Trophoblast cell (in vitro differentiated cells and primary cell): ENCODE measurements at regions not wholly inside any gene's neighbourhood (a gene's known extent, or its start where the extent isn't known, plus 50 kb on each side); places are given as distances from the start of the nearest gene placed in this dataset.

Experiments
- DNase-seq, 2 donors: peaks; one replicate each; pipeline ENCODE4 v3.0.0-alpha.2; 2016
- H2AFZ ChIP-seq: 2 replicates; pipeline ENCODE4 v1.6.1; 2013; ENCODE audit warnings: low read length, moderate library complexity, mild to moderate bottlenecking; ENCODE audit not compliant: insufficient read depth, poor library complexity
- H2AK5ac ChIP-seq: 2 replicates; pipeline ENCODE4 v1.6.1; 2013; ENCODE audit warnings: mild to moderate bottlenecking, low read length
- H2BK120ac ChIP-seq: 2 replicates; pipeline ENCODE4 v1.6.1; 2013; ENCODE audit warnings: low read length, mild to moderate bottlenecking, moderate library complexity; ENCODE audit not compliant: insufficient read depth, poor library complexity
- H2BK12ac ChIP-seq: 2 replicates; pipeline ENCODE4 v1.6.1; 2013; ENCODE audit warnings: mild to moderate bottlenecking, low read length, moderate library complexity
- H2BK5ac ChIP-seq: 2 replicates; pipeline ENCODE4 v1.6.1; 2013; ENCODE audit warnings: low read length, low read depth, moderate library complexity, mild to moderate bottlenecking; ENCODE audit not compliant: poor library complexity
- H3K14ac ChIP-seq: 2 replicates; pipeline ENCODE4 v1.6.1; 2013; ENCODE audit warnings: mild to moderate bottlenecking, low read length
- H3K18ac ChIP-seq: 2 replicates; pipeline ENCODE4 v1.6.1; 2013; ENCODE audit warnings: mild to moderate bottlenecking, low read length
- H3K23ac ChIP-seq: 2 replicates; pipeline ENCODE4 v1.6.1; 2013; ENCODE audit warnings: low read length
- H3K27ac ChIP-seq: 2 replicates; pipeline ENCODE4 v1.5.1; 2013; ENCODE audit warnings: low read depth, mild to moderate bottlenecking, inconsistent platforms, low read length, moderate library complexity
- H3K27me3 ChIP-seq: 2 replicates; pipeline ENCODE4 v1.6.1; 2013; ENCODE audit warnings: inconsistent platforms, mild to moderate bottlenecking, low read length, moderate library complexity; ENCODE audit not compliant: insufficient read depth
- H3K36me3 ChIP-seq, 2 experiments: 1 replicate in 1 of 2; 2 replicates in 1 of 2; pipeline ENCODE4 v1.6.1; 2013; ENCODE audit warnings: low read length in 2 of 2, mild to moderate bottlenecking in 2 of 2, moderate library complexity in 1 of 2; ENCODE audit not compliant: insufficient read depth in 2 of 2, control insufficient read depth in 1 of 2
- H3K4ac ChIP-seq: 2 replicates; pipeline ENCODE4 v1.6.1; 2013; ENCODE audit warnings: low read depth, mild to moderate bottlenecking, low read length, moderate library complexity
- H3K4me1 ChIP-seq, 2 experiments: 1 replicate in 1 of 2; 2 replicates in 1 of 2; pipeline ENCODE4 v1.6.1; 2013; ENCODE audit warnings: low read length in 2 of 2, mild to moderate bottlenecking in 2 of 2, moderate library complexity in 1 of 2; ENCODE audit not compliant: insufficient read depth in 2 of 2, control insufficient read depth in 1 of 2
- H3K4me2 ChIP-seq: 2 replicates; pipeline ENCODE4 v1.6.1; 2013; ENCODE audit warnings: inconsistent platforms, mild to moderate bottlenecking, low read length, moderate library complexity
- H3K4me3 ChIP-seq: 2 replicates; pipeline ENCODE4 v1.5.1; 2013; ENCODE audit warnings: mild to moderate bottlenecking, low read depth, low read length, inconsistent platforms
- H3K79me1 ChIP-seq: one replicate; pipeline ENCODE4 v1.6.1; 2013; ENCODE audit warnings: low read length
- H3K79me2 ChIP-seq: 2 replicates; pipeline ENCODE4 v1.6.1; 2013; ENCODE audit warnings: low read length, mild to moderate bottlenecking; ENCODE audit not compliant: control insufficient read depth, insufficient read depth, poor library complexity
- H3K9ac ChIP-seq: 2 replicates; pipeline ENCODE4 v1.6.1; 2013; ENCODE audit warnings: mild to moderate bottlenecking, low read length
- H3K9me3 ChIP-seq: 2 replicates; pipeline ENCODE4 v1.6.1; 2013; ENCODE audit warnings: low read depth, mild to moderate bottlenecking, control low read depth, inconsistent platforms, low read length; ENCODE audit not compliant: insufficient read depth
- H4K12ac ChIP-seq: 2 replicates; pipeline ENCODE4 v1.6.1; 2013; ENCODE audit warnings: low read depth, mild to moderate bottlenecking, low read length, moderate library complexity
- H4K8ac ChIP-seq: 2 replicates; pipeline ENCODE4 v1.6.1; 2013; ENCODE audit warnings: low read depth, mild to moderate bottlenecking, low read length, moderate library complexity
- H4K91ac ChIP-seq: one replicate; pipeline ENCODE4 v1.6.1; 2013; ENCODE audit warnings: low read depth, mild to moderate bottlenecking, low read length, moderate library complexity
- WGBS: extraction: QIAGEN DNeasy Blood & Tissue Kit; methylation state at CpG from one replicate; pipeline ENCODE4 v1.1.7; 2013; ENCODE audit warnings: missing lambda C conversion rate; ENCODE audit not compliant: insufficient read length, insufficient coverage; ENCODE audit errors: extremely low coverage; 5-methylcytosine and 5-hydroxymethylcytosine counted together

DNA sequence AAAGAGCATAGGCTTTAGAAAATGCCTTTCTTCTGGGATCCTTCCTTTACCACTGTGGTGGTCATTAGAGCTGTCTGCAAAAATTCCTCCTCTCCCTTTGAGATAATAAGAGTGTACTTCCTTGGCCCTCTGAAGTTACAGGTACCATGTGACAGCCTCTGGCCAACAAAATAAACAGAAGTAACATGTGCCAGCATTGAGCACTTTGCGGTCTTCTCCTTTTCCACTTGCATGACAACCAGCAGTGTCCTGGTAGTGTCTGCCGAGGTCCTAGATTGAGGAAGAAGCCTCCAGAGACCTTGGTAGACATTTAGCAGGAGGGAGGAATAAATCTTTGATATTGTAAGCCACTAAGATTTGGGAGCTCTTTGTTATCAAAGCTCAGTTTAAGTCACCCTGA is 87.5 kb upstream of the ARID1B start:
- no peak overlapping the region for H3K9ac ChIP-seq
- no peak overlapping the region for H3K4me3 ChIP-seq
- no peak overlapping the region for H2BK12ac ChIP-seq
- H3K14ac ChIP-seq: no peak overlapping the region
- peaks cover 4 to 5% of the 10 kb centered on the region in 2 experiments for H3K4me1 ChIP-seq
- H2BK5ac ChIP-seq: no peak overlapping the region
- H4K8ac ChIP-seq: no peak overlapping the region
- no peak overlapping the region for H3K23ac ChIP-seq
- no peak overlapping the region for H4K12ac ChIP-seq
- no peaks in the 10 kb centered on the region for H3K9me3 ChIP-seq
- no peak overlapping the region for H2AK5ac ChIP-seq
- WGBS: no CpG with 5 or more reads among the region's 2 CpGs
- no peaks in the 10 kb centered on the region for H3K27me3 ChIP-seq
- peaks cover 5% of the 10 kb centered on the region for H3K79me2 ChIP-seq
- no peak overlapping the region for H3K4ac ChIP-seq
- peaks cover 11% of the 10 kb centered on the region for H3K79me1 ChIP-seq
- no peak overlapping the region for H2AFZ ChIP-seq
- H3K4me2 ChIP-seq: no peak overlapping the region
- no peaks in the 10 kb centered on the region for H3K36me3 ChIP-seq
- H3K27ac ChIP-seq: no peak overlapping the region
- H2BK120ac ChIP-seq: no peak overlapping the region
- no peak overlapping the region for H4K91ac ChIP-seq
- no peak for DNase-seq
- no peak overlapping the region for H3K18ac ChIP-seq

DNA sequence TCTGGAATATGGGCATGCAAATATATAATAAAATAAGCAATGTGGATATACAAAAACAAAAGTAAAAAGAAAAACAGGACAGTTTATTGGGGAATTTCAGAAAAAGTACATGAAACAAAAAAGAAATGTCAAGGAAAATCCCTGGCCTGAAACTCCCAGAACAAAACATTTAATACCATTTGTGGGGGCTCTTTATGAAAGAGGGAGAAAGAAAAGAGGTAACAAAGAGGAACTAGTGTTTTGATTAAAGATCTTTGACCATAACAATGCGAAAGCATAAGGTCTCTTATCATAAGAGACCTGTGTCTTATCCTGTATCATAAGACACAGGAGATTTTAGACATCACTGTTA is 88.6 kb upstream of the ARID1B start:
- H3K36me3 ChIP-seq: no peaks in the 10 kb centered on the region
- DNase-seq: no peak
- H3K79me2 ChIP-seq: peaks cover 5% of the 10 kb centered on the region
- peaks cover 4 to 5% of the 10 kb centered on the region in 2 experiments for H3K4me1 ChIP-seq
- H3K23ac ChIP-seq: no peak overlapping the region
- H3K4me3 ChIP-seq: no peak overlapping the region
- H3K18ac ChIP-seq: no peak overlapping the region
- H3K27me3 ChIP-seq: no peaks in the 10 kb centered on the region
- no peak overlapping the region for H2AFZ ChIP-seq
- H2BK12ac ChIP-seq: no peak overlapping the region
- no peak overlapping the region for H3K4ac ChIP-seq
- H3K9me3 ChIP-seq: no peaks in the 10 kb centered on the region
- H4K8ac ChIP-seq: no peak overlapping the region
- H3K79me1 ChIP-seq: peaks cover 11% of the 10 kb centered on the region
- H3K9ac ChIP-seq: no peak overlapping the region
- H3K4me2 ChIP-seq: peak overlapping the region; percentile 97
- WGBS: no CpG with 5 or more reads among the region's 1 CpG
- H2BK120ac ChIP-seq: no peak overlapping the region
- H4K91ac ChIP-seq: no peak overlapping the region
- H2AK5ac ChIP-seq: no peak overlapping the region
- no peak overlapping the region for H4K12ac ChIP-seq
- H2BK5ac ChIP-seq: no peak overlapping the region
- H3K27ac ChIP-seq: no peak overlapping the region
- no peak overlapping the region for H3K14ac ChIP-seq

DNA sequence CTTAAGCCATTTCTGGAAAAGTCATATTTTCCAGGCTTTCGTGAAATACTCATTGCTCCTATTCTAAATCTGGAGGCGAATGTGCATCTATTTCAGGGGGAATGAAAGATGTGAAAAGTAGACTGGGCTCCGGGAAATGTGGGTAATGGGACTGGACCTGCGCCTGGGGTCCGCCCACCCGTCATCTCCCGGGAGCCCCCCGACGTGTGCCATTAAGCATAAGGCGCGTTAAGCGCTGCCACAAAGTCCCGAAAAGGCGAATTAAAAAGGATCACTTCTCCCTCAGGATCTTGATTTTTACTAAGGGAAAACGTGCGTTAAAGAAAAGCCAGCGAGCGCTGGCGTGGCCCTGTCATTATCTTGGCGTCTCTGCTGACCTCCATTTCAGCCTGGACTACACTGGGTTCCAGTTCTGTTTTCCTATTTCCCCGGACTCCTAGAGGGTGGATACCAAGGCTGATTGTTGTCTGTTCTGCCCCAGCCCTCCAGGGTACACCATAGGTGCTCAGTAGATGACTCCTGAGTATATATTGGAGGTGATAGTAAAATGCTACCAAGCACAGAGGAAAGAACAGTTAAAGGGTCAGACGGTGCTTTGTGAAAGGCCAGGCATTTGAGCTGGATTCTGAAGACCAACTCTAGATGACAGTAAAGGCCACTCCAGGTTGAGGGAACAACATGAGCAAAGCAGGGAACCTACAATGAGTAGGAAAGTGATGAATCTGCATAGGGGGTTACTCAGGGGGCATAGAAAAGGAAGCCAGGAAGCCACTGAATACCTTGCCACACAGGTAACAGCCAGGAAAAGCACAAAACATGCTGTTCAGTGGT is 89.2 kb upstream of the ARID1B start:
- Histone ChIP-seq H3K9ac (peak overlapping the region; percentile 90), H3K79me1 (peaks cover 11% of the 10 kb centered on the region), H3K23ac (no peak overlapping the region), H3K4ac (peak overlapping the region; percentile 21), H3K79me2 (peaks cover 5% of the 10 kb centered on the region), H3K18ac (peak overlapping the region; percentile 88), H4K8ac (peak overlapping the region; percentile 89), H2BK120ac (peak overlapping the region; percentile 75), H3K14ac (peak overlapping the region; percentile 94), H2AFZ (peak overlapping the region; percentile 97), H3K4me1 (peaks cover 4 to 5% of the 10 kb centered on the region in 2 experiments), H2BK5ac (peak overlapping the region; percentile 66), H4K12ac (peak overlapping the region; percentile 85), H2BK12ac (peak overlapping the region; percentile 36), H3K9me3 (no peaks in the 10 kb centered on the region), H3K4me3 (peak overlapping the region; percentile 81), H3K4me2 (peak overlapping the region; percentile 97), H2AK5ac (no peak overlapping the region), H3K27me3 (no peaks in the 10 kb centered on the region), H3K36me3 (no peaks in the 10 kb centered on the region), H4K91ac (peak overlapping the region; percentile 83), H3K27ac (peak overlapping the region; percentile 85)
- DNase-seq: peak in 1 of 2 donors; percentile 65
- WGBS: no CpG with 5 or more reads among the region's 22 CpGs

DNA sequence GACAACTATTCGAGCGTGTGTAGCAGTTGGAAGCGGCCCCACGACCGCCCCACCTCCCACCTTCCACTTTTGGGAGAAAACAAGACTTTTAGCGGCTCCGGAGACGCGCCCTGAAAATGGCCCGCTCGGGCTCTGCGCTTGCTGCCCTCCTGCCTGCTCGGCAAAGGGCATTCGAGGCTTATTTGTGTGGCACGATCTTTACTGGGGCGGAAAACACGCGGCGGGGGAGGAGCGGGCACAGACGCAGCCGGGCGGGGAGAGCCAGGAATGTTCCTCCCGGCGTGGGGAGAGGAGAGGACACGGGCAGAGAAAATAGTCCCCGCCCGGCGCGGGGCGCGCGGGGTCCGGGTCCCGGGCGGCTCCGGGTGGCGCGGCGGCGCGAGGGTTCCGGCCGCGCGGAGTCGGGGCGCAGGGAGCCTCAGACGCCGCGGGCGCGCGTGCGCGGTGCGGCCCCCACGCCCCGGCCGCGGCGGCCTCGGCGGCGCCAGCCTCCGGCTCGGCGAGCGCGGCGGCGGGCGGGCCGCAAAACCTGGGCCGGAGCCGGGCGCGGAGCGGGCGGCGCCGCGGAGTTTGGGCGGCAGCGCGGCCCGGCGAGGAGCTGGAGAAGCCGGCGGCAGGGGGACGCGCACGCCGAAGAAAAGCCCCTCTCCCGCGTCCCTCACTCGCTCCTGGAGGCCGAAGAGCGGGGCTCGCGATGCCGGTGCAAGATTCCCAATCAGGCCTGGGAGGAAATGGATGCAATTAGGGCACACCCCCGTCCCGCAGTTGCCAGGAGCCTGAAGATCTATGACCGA is 90.0 kb upstream of the ARID1B start:
- Histone ChIP-seq H3K18ac (peak overlapping the region; percentile 98), H2BK120ac (peak overlapping the region; percentile 97), H3K4me3 (peak overlapping the region; percentile 93), H2AFZ (peak overlapping the region; percentile 99), H3K79me1 (peaks cover 11% of the 10 kb centered on the region), H3K4me1 (peaks cover 4 to 5% of the 10 kb centered on the region in 2 experiments), H3K36me3 (no peaks in the 10 kb centered on the region), H2BK12ac (peak overlapping the region; percentile 73), H3K4ac (peak overlapping the region; percentile 97), H4K91ac (peak overlapping the region; percentile 99), H3K9me3 (no peaks in the 10 kb centered on the region), H4K8ac (peak overlapping the region; percentile 98), H3K79me2 (peaks cover 5% of the 10 kb centered on the region), H3K4me2 (peak overlapping the region; percentile 97), H3K27ac (peak overlapping the region; percentile 98), H3K14ac (peak overlapping the region; percentile 100), H4K12ac (peak overlapping the region; percentile 97), H3K23ac (no peak overlapping the region), H3K9ac (peak overlapping the region; percentile 90), H2AK5ac (no peak overlapping the region), H3K27me3 (no peaks in the 10 kb centered on the region), H2BK5ac (peak overlapping the region; percentile 98)
- no CpG with 5 or more reads among the region's 105 CpGs for WGBS
- DNase-seq: peak; percentile 40 to 81
